Cardiac septum (tissue), 1 donor: ENCODE measurements at regions not wholly inside any gene's neighbourhood (a gene's known extent, or its start where the extent isn't known, plus 50 kb on each side); places are given as distances from the start of the nearest gene placed in this dataset.

Source experiments
- DNase-seq: peaks from one replicate; pipeline ENCODE4 v3.0.0-alpha.2; 2020; ENCODE audit warnings: low spot score
- intact Hi-C: fragments of 100-400 bp; cut with DNase I; formaldehyde crosslinking; loops from one replicate; pipeline ENCODE4 v1.14.0; 2022
- donor health status: DM: no; HTN: no; CAD: no.

GRCh38 chr7:130875901-130876300 is 141.9 kb upstream of the KLF14 start:
- intact Hi-C loops, result no loop called here
- no peak for DNase-seq

DNA sequence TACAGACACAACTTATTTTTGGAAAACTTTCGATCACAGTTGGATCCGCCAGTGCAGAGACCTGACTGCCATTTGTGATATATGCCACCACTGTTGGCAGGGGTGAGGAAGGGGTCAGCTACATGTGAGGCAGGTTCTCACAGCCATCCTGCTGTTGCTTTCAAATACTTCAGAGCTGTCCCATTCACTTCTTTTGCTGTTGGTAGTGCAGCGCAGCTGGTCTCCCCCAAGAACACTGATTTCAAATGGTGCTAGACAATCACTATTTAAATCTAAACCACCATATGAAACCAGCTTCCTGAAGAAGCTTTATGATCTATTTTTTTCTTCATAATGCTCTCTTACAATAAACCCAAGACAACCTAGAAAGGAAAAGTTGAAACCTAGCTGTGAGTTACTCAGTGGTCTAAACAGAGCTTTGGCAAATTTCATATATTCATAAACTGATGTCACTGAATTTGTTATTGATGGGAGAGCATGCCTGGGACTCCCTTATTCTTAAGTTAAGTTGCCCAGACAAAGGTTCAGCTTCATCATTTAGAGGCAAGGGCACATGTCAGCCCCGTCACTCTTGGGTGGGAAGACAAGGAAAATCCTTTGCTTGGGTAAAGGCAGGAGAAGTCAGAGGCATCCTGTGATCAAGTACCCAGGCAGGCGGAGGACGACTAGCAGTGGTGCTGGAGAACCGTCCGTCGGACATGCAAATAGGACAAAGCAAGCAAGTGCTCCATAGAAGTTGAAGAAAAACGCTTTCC is 143.4 kb upstream of the KLF14 start:
- intact Hi-C loops, result no loop called here
- DNase-seq, result no peak

DNA sequence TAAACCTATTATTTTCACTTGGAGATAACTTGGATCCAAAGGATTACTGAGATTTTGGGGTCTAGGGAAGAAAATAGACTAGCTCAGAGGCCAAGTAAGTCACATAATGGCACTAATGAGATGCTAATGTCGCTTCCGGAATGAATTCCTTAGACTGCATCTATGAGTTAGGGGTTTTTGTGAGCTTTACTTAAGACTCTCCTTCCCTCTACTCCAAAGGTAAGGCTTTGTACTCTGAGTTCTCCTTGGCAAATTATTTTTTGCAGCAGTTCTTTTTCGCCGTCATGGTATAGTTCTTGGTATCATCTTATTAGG is 143.9 kb upstream of the KLF14 start:
- intact Hi-C loops, result no loop called here
- no peak for DNase-seq

DNA sequence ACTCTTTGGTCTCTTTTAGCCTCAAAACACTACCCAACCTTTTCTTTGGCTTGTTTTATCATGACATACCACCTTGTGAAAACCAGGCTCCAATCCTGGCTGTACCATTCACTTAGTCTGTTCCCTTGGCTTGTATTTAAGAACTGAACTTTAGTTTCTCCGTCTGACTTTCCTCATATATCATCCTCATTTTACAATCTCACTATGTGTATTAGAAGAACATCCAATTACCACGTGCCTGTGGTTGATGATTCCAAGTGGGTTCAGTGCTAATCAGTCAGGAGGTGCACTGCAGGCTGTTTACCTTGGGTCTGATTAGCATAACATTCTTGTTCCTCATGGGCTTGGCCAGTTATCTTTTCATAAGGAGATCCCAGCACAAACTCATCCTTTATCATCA is 144.8 kb upstream of the KLF14 start:
- DNase-seq, result no peak
- intact Hi-C loops, result no loop called here

- intact Hi-C loops, result no loop called here
- DNase-seq, result no peak
Measured at GRCh38 chr7:130879191-130879590, 145.2 kb upstream of the KLF14 start.

GRCh38 chr7:130880668-130881067 is 146.7 kb upstream of the KLF14 start:
- no peak for DNase-seq
- intact Hi-C loops, result no loop called here

DNA sequence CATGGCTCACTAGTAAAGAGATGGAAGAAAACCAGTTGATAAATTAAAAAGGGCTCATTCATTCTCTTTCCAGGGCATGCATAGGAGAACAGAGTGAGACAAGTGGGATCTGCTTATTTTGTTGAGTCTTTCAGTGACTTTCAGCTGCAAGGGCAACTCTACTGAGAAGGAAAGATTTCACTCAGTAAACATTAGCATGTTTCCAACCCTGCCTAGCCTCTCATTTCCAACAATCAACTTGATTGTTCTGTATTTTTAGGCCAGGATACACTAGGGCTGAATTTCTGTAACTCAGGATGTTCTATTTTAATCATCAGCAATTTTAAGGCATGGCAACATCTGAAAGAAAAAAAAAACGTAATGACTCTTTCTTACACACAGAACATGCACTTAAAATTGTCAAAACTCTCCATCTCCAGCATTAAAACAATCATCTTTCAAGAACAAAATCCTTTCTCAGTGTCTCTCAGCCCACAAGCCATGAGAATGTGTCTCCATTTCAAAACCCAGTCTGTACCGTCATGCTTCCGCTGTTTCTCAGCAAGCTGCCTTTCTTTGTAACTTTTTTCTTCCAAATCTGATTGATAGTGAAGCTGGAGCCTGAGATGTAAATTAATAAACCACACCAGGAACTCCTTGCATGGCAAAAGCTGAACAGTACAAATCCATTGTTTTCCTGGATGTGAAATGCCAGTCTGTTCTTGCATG is 147.2 kb upstream of the KLF14 start:
- intact Hi-C loops, result no loop called here
- DNase-seq, result no peak

- intact Hi-C loops, result no loop called here
Measured at GRCh38 chr7:130881799-130882141, 147.8 kb upstream of the KLF14 start.

GRCh38 chr7:130882396-130882795 is 148.4 kb upstream of the KLF14 start:
- no peak for DNase-seq
- intact Hi-C loops, result no loop called here

More at GRCh38 chr7:130881799-130882141, 147.8 kb upstream of the KLF14 start:
- no peak for DNase-seq

- no peak for DNase-seq
Measured at GRCh38 chr7:130883928-130884327, 149.9 kb upstream of the KLF14 start.

GRCh38 chr7:130884437-130885417 is 150.7 kb upstream of the KLF14 start:
- intact Hi-C loops, result no loop called here
- DNase-seq, result peak; percentile 89

More at GRCh38 chr7:130883928-130884327, 149.9 kb upstream of the KLF14 start:
- intact Hi-C loops, result no loop called here

- DNase-seq, result no peak
- intact Hi-C loops, result no loop called here
Measured at GRCh38 chr7:130886438-130887135, 152.6 kb upstream of the KLF14 start.

GRCh38 chr7:130887182-130887956 is 153.4 kb upstream of the KLF14 start:
- no peak for DNase-seq

DNA sequence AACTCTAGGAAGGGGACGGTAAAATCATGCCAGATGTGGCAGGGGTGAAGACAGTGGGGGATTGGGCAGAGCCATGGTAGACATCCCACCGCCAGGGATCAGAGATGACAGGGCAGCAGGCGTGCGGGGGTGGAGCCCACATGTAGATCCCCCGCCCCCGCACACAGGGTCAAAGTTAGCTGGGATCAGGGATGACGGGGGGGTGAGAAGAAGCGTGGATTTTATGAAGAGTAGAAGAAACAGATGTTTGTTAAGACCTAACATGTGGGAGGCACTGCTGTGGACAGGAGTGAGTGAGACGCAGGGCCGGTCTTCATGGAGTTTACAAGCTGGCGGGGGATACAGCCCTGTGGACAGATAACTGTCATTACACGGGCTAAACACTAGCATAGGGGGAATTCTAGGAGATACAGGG is 154.0 kb upstream of the KLF14 start:
- intact Hi-C loops, result no loop called here
- no peak for DNase-seq

More at GRCh38 chr7:130887182-130887956, 153.4 kb upstream of the KLF14 start:
- intact Hi-C loops, result no loop called here

DNA sequence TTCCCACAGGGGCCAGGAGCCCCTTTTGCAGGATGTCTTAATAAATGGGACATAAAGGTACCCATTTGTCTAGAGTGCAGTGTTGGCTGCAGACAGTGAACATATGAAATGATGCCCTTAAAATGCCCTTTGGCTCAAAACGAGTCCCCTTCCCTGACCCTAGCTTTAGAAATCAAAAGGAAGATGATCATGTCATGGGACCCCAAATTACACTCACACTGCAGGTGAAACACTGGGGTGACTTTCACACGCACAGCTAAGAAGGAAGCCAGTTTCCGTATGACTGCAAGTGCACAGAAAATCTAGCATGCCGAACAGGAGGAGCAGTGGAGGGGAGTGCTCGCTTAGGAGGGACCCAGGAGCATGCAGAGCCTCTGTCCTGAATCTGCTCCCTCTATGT is 154.5 kb upstream of the KLF14 start:
- no peak for DNase-seq
- intact Hi-C loops, result no loop called here

- no peak for DNase-seq
- intact Hi-C loops, result loop anchor here (10.0 kb wide), 2 partner anchors 214 to 414 kb away; no protein-coding TSS in a partner anchor
Measured at GRCh38 chr7:130890176-130891020, 156.4 kb upstream of the KLF14 start.

GRCh38 chr7:130891254-130892094 is 157.5 kb upstream of the KLF14 start:
- no peak for DNase-seq
- intact Hi-C loops, result loop anchor here (10.0 kb wide), 2 partner anchors 213 to 413 kb away; no protein-coding TSS in a partner anchor
